CD4-positive, alpha-beta memory T cell (primary cell): ENCODE measurements at regions not wholly inside any gene's neighbourhood (a gene's known extent, or its start where the extent isn't known, plus 50 kb on each side); places are given as distances from the start of the nearest gene placed in this dataset.

ENCODE experiments used
- CTCF ChIA-PET: fragments of 350-600 bp; sonication (Branson Sonifier 250); formaldehyde crosslinking; loops from one replicate; lab custom pipeline; 2021; ENCODE audit warnings: inconsistent platforms; ENCODE audit not compliant: partially characterized antibody; lab: Charles Lee
- POLR2A ChIA-PET: fragments of 350-600 bp; sonication (Branson Sonifier 250); formaldehyde crosslinking; loops from one replicate; lab custom pipeline; 2021; ENCODE audit not compliant: partially characterized antibody; lab: Charles Lee
- DNase-seq, 5 donors: peaks; one replicate each; pipeline versions ENCODE4 v3.0.0 to v3.0.0-alpha.2; 2020 to 2022; ENCODE audit warnings: mixed read lengths in 1 of 5
- H3K27ac ChIP-seq: one replicate; pipeline ENCODE4 v1.7.0; 2013; ENCODE audit warnings: low read depth, low read length
- H3K27me3 ChIP-seq: 2 replicates; pipeline ENCODE4 v1.7.0; 2013; ENCODE audit warnings: mild to moderate bottlenecking, low read length, moderate library complexity; ENCODE audit not compliant: insufficient read depth
- H3K36me3 ChIP-seq: 2 replicates; pipeline ENCODE4 v1.7.0; 2013; ENCODE audit warnings: mild to moderate bottlenecking, low read length, moderate library complexity; ENCODE audit not compliant: insufficient read depth
- H3K4me1 ChIP-seq: 2 replicates; pipeline ENCODE4 v1.7.0; 2013; ENCODE audit warnings: mild to moderate bottlenecking, low read length, moderate library complexity; ENCODE audit not compliant: insufficient read depth
- H3K4me3 ChIP-seq, 2 donors: one replicate each; pipeline ENCODE4 v1.7.0; 2013; ENCODE audit warnings: low read length in 2 of 2, mild to moderate bottlenecking in 1 of 2
- H3K9me3 ChIP-seq, 2 donors: one replicate each; pipeline ENCODE4 v1.7.0; 2013; ENCODE audit warnings: low read length in 2 of 2, control low read depth in 1 of 2; ENCODE audit not compliant: control insufficient read depth in 1 of 2
- H3K27ac Mint-ChIP-seq, 7 donors: one replicate each; pipeline ENCODE4 v1.8.0; 2020 to 2021; ENCODE audit warnings: mixed read lengths in 7 of 7, mild to moderate bottlenecking in 6 of 7, inconsistent platforms in 3 of 7, moderate library complexity in 3 of 7
- H3K27me3 Mint-ChIP-seq, 2 donors: one replicate each; pipeline ENCODE4 v1.8.0; 2020 to 2021; ENCODE audit warnings: mixed read lengths in 2 of 2
- H3K36me3 Mint-ChIP-seq, 2 donors: one replicate each; pipeline ENCODE4 v1.8.0; 2020 to 2021; ENCODE audit warnings: mixed read lengths in 2 of 2, inconsistent platforms in 1 of 2, mild to moderate bottlenecking in 1 of 2
- H3K4me1 Mint-ChIP-seq, 4 donors: one replicate each; pipeline ENCODE4 v1.8.0; 2020 to 2021; ENCODE audit warnings: mixed read lengths in 4 of 4, mild to moderate bottlenecking in 1 of 4
- H3K4me3 Mint-ChIP-seq, 8 donors: one replicate each; pipeline ENCODE4 v1.8.0; 2020 to 2021; ENCODE audit warnings: mixed read lengths in 8 of 8, mild to moderate bottlenecking in 7 of 8, moderate library complexity in 6 of 8, inconsistent platforms in 3 of 8
- H3K9me3 Mint-ChIP-seq, 8 donors: one replicate each; pipeline ENCODE4 v1.8.0; 2020 to 2021; ENCODE audit warnings: mixed read lengths in 8 of 8, mild to moderate bottlenecking in 5 of 8, inconsistent platforms in 3 of 8, moderate library complexity in 1 of 8
- intact Hi-C: fragments of 100-400 bp; cut with micrococcal nuclease; formaldehyde crosslinking; loops from one replicate; pipeline ENCODE4 v1.15.1; 2023

- H3K4me1 ChIP-seq: no peaks in the 10 kb centered on the region
- Mint-ChIP-seq H3K27me3 (no peaks in the 10 kb centered on the region), H3K9me3 (peaks cover 0 to 7% (median under 1%) of the 10 kb centered on the region in 8 donors), H3K4me1 (no peaks in the 10 kb centered on the region), H3K27ac (no peak overlapping the region), H3K4me3 (no peak overlapping the region), H3K36me3 (no peaks in the 10 kb centered on the region)
- CTCF ChIA-PET: no interaction called here
- POLR2A ChIA-PET: no interaction called here
- peaks cover 0 to 3% of the 10 kb centered on the region in 2 donors for H3K9me3 ChIP-seq
- intact Hi-C loops: no loop called here
- H3K27ac ChIP-seq: no peak overlapping the region
- H3K4me3 ChIP-seq: no peak overlapping the region
- no peak for DNase-seq
- no peaks in the 10 kb centered on the region for H3K36me3 ChIP-seq
- H3K27me3 ChIP-seq: no peaks in the 10 kb centered on the region
Measured at GRCh38 chr2:52391621-52392020, 1359.7 kb upstream of the NRXN1 start.

DNA sequence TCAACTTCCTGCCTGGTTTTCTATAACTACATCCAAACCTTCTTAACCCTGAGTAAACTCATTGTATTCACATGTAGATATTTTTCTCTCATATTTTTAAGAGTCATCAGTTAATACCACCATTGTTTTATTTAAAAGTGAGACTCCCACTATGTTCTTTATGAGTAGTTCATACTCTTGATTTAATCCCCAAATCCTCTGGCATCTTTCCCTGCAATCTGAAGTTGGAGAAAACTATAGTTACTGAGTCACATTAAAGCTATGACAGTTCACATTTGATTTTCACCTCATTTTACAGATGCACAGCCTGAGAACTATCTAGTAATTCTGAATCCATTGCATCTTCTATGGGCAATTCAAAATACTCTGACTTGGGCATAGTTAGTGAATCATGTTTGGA, 1358.7 kb upstream of the NRXN1 start:
- Mint-ChIP-seq H3K27me3 (no peaks in the 10 kb centered on the region), H3K9me3 (peaks cover 0 to 7% (median under 1%) of the 10 kb centered on the region in 8 donors), H3K4me3 (no peak overlapping the region), H3K36me3 (no peaks in the 10 kb centered on the region), H3K4me1 (no peaks in the 10 kb centered on the region), H3K27ac (no peak overlapping the region)
- no peak for DNase-seq
- ChIA-PET POLR2A (no interaction called here), CTCF (no interaction called here)
- H3K4me1 ChIP-seq: no peaks in the 10 kb centered on the region
- intact Hi-C loops: no loop called here
- H3K36me3 ChIP-seq: no peaks in the 10 kb centered on the region
- H3K9me3 ChIP-seq: peaks cover 0 to 3% of the 10 kb centered on the region in 2 donors
- H3K27me3 ChIP-seq: no peaks in the 10 kb centered on the region
- H3K4me3 ChIP-seq: no peak overlapping the region
- H3K27ac ChIP-seq: no peak overlapping the region

GRCh38 chr2:52387937-52388590, 1356.1 kb upstream of the NRXN1 start:
- no peaks in the 10 kb centered on the region for H3K27me3 Mint-ChIP-seq
- no peaks in the 10 kb centered on the region for H3K36me3 Mint-ChIP-seq
- no peak for DNase-seq
- Histone ChIP-seq H3K36me3 (no peaks in the 10 kb centered on the region), H3K4me1 (no peaks in the 10 kb centered on the region), H3K9me3 (peaks cover 0 to 3% of the 10 kb centered on the region in 2 donors), H3K4me3 (no peak overlapping the region), H3K27ac (no peak overlapping the region), H3K27me3 (no peaks in the 10 kb centered on the region)
- intact Hi-C loops: no loop called here
- ChIA-PET CTCF (interaction anchor here (0.7 kb wide), 1 partner anchor 9 kb away, joined by 3 read pairs; no protein-coding TSS in a partner anchor), POLR2A (interaction anchor here (1.0 kb wide), 1 partner anchor 194 kb away, joined by 3 read pairs; no protein-coding TSS in a partner anchor)
- H3K4me1 Mint-ChIP-seq: no peaks in the 10 kb centered on the region
- peaks cover 0 to 7% (median 0%) of the 10 kb centered on the region in 8 donors for H3K9me3 Mint-ChIP-seq
- no peak overlapping the region for H3K27ac Mint-ChIP-seq
- H3K4me3 Mint-ChIP-seq: no peak overlapping the region

DNA sequence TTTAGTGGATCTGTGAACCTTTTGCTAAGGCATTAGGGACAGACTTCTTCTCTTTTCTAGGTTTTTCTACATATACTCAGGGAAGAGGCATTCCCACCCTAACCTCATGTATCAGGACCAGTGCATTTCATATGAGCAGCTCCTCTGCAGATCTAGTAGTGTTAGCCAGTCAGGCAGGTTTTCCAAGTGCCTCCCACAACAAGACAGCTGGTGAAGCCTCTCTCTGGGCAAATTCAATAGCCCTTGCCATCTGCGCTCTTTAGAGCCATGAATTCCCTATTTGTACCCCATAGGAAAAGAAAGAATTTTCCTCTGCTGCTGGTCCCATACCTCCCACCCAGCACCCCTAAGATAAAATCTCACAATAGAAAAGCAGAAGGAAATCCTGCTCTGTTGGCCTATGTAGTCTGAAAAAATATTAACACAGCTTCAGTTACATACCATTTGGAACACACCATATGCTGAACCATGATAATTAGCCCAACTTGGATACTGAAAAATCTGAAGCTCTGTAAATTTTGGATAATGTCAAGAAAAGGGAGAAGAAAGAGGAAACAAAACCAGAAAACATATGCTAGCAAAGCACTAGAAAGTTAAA, 1354.6 kb upstream of the NRXN1 start:
- Histone ChIP-seq H3K36me3 (no peaks in the 10 kb centered on the region), H3K4me3 (no peak overlapping the region), H3K4me1 (no peaks in the 10 kb centered on the region), H3K27me3 (no peaks in the 10 kb centered on the region), H3K9me3 (peaks cover 0 to 3% of the 10 kb centered on the region in 2 donors), H3K27ac (no peak overlapping the region)
- H3K9me3 Mint-ChIP-seq: peaks cover 0 to 7% (median 0%) of the 10 kb centered on the region in 8 donors
- CTCF ChIA-PET: no interaction called here
- H3K27ac Mint-ChIP-seq: no peak overlapping the region
- no peak overlapping the region for H3K4me3 Mint-ChIP-seq
- POLR2A ChIA-PET: no interaction called here
- no peaks in the 10 kb centered on the region for H3K27me3 Mint-ChIP-seq
- DNase-seq: no peak
- intact Hi-C loops: no loop called here
- no peaks in the 10 kb centered on the region for H3K4me1 Mint-ChIP-seq
- H3K36me3 Mint-ChIP-seq: no peaks in the 10 kb centered on the region

DNA sequence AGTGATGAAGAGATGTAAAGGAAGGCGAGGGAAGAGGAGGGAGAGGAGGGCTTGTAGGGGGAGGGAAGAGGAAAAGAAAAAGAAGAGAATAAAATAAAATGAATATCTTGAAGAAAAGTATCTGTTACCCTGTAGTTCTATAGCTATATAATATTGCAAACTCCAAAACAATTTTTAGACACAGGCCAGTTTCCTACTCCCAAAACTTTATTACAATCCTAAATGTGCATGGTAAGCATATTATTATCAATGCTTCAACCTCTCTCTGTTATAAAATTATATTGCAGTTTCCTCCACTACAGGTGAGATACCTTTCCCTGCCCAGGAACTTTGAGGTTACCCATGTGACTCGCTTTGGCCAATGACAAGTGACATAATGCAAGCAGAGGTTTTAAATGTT, 1351.6 kb upstream of the NRXN1 start:
- ChIA-PET POLR2A (no interaction called here), CTCF (no interaction called here)
- Histone ChIP-seq H3K4me3 (no peak overlapping the region), H3K9me3 (no peaks in the 10 kb centered on the region), H3K4me1 (no peaks in the 10 kb centered on the region), H3K36me3 (no peaks in the 10 kb centered on the region), H3K27ac (no peak overlapping the region), H3K27me3 (no peaks in the 10 kb centered on the region)
- DNase-seq: no peak
- no peak overlapping the region for H3K4me3 Mint-ChIP-seq
- H3K9me3 Mint-ChIP-seq: peaks cover 0 to 10% (median under 1%) of the 10 kb centered on the region in 8 donors
- no peaks in the 10 kb centered on the region for H3K4me1 Mint-ChIP-seq
- no peaks in the 10 kb centered on the region for H3K36me3 Mint-ChIP-seq
- H3K27me3 Mint-ChIP-seq: no peaks in the 10 kb centered on the region
- H3K27ac Mint-ChIP-seq: no peak overlapping the region
- intact Hi-C loops: no loop called here

GRCh38 chr2:52369178-52369577, 1337.2 kb upstream of the NRXN1 start:
- no peak overlapping the region for H3K4me3 Mint-ChIP-seq
- Histone ChIP-seq H3K36me3 (no peaks in the 10 kb centered on the region), H3K27me3 (no peaks in the 10 kb centered on the region), H3K4me3 (no peak overlapping the region), H3K27ac (no peak overlapping the region), H3K9me3 (no peaks in the 10 kb centered on the region), H3K4me1 (no peaks in the 10 kb centered on the region)
- DNase-seq: no peak
- H3K9me3 Mint-ChIP-seq: peaks cover 0 to 11% (median under 1%) of the 10 kb centered on the region in 8 donors
- no peaks in the 10 kb centered on the region for H3K27me3 Mint-ChIP-seq
- no peak overlapping the region for H3K27ac Mint-ChIP-seq
- ChIA-PET CTCF (no interaction called here), POLR2A (no interaction called here)
- H3K4me1 Mint-ChIP-seq: no peaks in the 10 kb centered on the region
- H3K36me3 Mint-ChIP-seq: no peaks in the 10 kb centered on the region
- intact Hi-C loops: no loop called here

- H3K27ac ChIP-seq: no peak overlapping the region
- no peaks in the 10 kb centered on the region for H3K36me3 ChIP-seq
- Mint-ChIP-seq H3K36me3 (no peaks in the 10 kb centered on the region), H3K27me3 (no peaks in the 10 kb centered on the region), H3K27ac (no peak overlapping the region), H3K9me3 (peaks cover 0 to 11% (median under 1%) of the 10 kb centered on the region in 8 donors), H3K4me3 (no peak overlapping the region), H3K4me1 (no peaks in the 10 kb centered on the region)
- ChIA-PET CTCF (no interaction called here), POLR2A (no interaction called here)
- no peaks in the 10 kb centered on the region for H3K9me3 ChIP-seq
- no peak overlapping the region for H3K4me3 ChIP-seq
- no peaks in the 10 kb centered on the region for H3K4me1 ChIP-seq
- DNase-seq: no peak
- intact Hi-C loops: no loop called here
- no peaks in the 10 kb centered on the region for H3K27me3 ChIP-seq
Measured at GRCh38 chr2:52368141-52368540, 1336.2 kb upstream of the NRXN1 start.
